Right lobe of liver (tissue), 4 donors: ENCODE measurements at regions not wholly inside any gene's neighbourhood (a gene's known extent, or its start where the extent isn't known, plus 50 kb on each side); places are given as distances from the start of the nearest gene placed in this dataset.

ENCODE experiments used
- POLR2A ChIP-seq: fragments of 450-650 bp; IDR thresholded peaks from one replicate; pipeline ENCODE4 v1.6.1; 2017; ENCODE audit warnings: antibody characterized with exemption, mild to moderate bottlenecking
- TF ChIP-seq, protein P1 (sequence below), 4 donors: fragments of 200-600 bp in 3 of 4; fragments of 450-650 bp in 1 of 4; IDR thresholded peaks; one replicate each; pipeline versions ENCODE4 v1.5.1 to v1.8.0; 2016 to 2022; ENCODE audit warnings: antibody characterized with exemption in 4 of 4, mild to moderate bottlenecking in 2 of 4
- donor health status: DM: no; HTN: no; CAD: no.
- donor health status: DM: no; HTN: no; CAD: no.
- donor health status: DM: no; HTN: yes; CAD: no.

DNA sequence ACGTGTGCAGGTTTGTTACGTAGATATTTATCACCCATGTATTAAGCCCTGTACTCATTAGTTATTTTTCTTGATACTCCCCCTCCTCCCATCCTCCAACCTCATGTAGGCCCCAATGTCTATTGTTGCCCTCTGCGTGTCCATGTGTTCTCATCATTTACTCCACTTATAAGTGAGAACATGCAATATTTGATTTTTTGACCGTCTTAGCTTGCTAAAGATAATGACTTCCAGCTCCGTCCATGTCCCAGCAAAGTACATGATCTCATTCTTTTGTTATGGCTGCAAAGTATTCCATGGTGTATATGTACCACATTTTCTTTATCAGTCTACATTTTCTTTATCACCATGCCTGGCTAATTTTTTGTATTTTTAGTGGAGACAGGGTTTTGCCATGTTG, 623.2 kb downstream of the SQOR start:
- no peak for TF ChIP-seq POLR2A
- TF ChIP-seq, protein P1, sequence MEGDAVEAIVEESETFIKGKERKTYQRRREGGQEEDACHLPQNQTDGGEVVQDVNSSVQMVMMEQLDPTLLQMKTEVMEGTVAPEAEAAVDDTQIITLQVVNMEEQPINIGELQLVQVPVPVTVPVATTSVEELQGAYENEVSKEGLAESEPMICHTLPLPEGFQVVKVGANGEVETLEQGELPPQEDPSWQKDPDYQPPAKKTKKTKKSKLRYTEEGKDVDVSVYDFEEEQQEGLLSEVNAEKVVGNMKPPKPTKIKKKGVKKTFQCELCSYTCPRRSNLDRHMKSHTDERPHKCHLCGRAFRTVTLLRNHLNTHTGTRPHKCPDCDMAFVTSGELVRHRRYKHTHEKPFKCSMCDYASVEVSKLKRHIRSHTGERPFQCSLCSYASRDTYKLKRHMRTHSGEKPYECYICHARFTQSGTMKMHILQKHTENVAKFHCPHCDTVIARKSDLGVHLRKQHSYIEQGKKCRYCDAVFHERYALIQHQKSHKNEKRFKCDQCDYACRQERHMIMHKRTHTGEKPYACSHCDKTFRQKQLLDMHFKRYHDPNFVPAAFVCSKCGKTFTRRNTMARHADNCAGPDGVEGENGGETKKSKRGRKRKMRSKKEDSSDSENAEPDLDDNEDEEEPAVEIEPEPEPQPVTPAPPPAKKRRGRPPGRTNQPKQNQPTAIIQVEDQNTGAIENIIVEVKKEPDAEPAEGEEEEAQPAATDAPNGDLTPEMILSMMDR (IDR thresholded peaks at IDR 0.05) = no peak
